ENCODE measurements at regions not wholly inside any gene's neighbourhood (a gene's known extent, or its start where the extent isn't known, plus 50 kb on each side); places are given as distances from the start of the nearest gene placed in this dataset.

GRCh38 chr4:105092768-105093167, 53.9 kb upstream of the TET2 start:
- Histone ChIP-seq H3K36me3 (no peaks in the 10 kb centered on the region), H3K4me1 (peaks cover 0 to 10% (median 0%) of the 10 kb centered on the region in 6 donors), H3K27me3 (replicated peaks in 1 of 7) (no peaks in the 10 kb centered on the region), H3K9me3 (peaks cover 0 to 54% (median 37%) of the 10 kb centered on the region in 8 donors), H3K27ac (no peak overlapping the region), H3K4me3 (no peak overlapping the region)
- intact Hi-C loops (cut with DNase I; ENCODE audit: low total_unique reads), result no loop called here
- WGBS, 5 donors, result 83 to 100% (median 94%) methylated on average over 1 of the region's 1 CpG
- TF ChIP-seq CTCF (IDR thresholded peaks at IDR 0.05 in 8 of 11, conservative IDR thresholded peaks at IDR 0.05 in 3 of 11) (no peak), POLR2AphosphoS5 (IDR thresholded peaks at IDR 0.05) (no peak), POLR2A (IDR thresholded peaks at IDR 0.05) (no peak)
- DNase-seq, result no peak

GRCh38 chr4:105093975-105094374, 52.7 kb upstream of the TET2 start:
- WGBS, 5 donors, result 69 to 93% (median 74%) methylated on average over 2 of the region's 2 CpGs
- intact Hi-C loops (cut with DNase I; ENCODE audit: low total_unique reads), result no loop called here
- H3K36me3 ChIP-seq, result no peaks in the 10 kb centered on the region

More at GRCh38 chr4:105093975-105094374, 52.7 kb upstream of the TET2 start:
- H3K27ac ChIP-seq, result no peak overlapping the region
- TF ChIP-seq CTCF (IDR thresholded peaks at IDR 0.05 in 8 of 11, conservative IDR thresholded peaks at IDR 0.05 in 3 of 11) (no peak), POLR2AphosphoS5 (IDR thresholded peaks at IDR 0.05) (no peak), POLR2A (IDR thresholded peaks at IDR 0.05) (no peak)
- H3K4me3 ChIP-seq, result no peak overlapping the region
- peaks cover 0 to 66% (median 41%) of the 10 kb centered on the region in 8 donors for H3K9me3 ChIP-seq
- H3K27me3 ChIP-seq (replicated peaks in 1 of 7), result no peaks in the 10 kb centered on the region
- H3K4me1 ChIP-seq, result no peaks in the 10 kb centered on the region
- no peak for DNase-seq

Small RNAs in the stretch of these regions (small RNA-seq; reads per million reads assigned to genes)
- 0 reads per million in 4 donors for gene AC096577.2
- gene RNU6-351P, result 0 reads per million in 4 donors
